ENCODE measurements at regions not wholly inside any gene's neighbourhood (a gene's known extent, or its start where the extent isn't known, plus 50 kb on each side); places are given as distances from the start of the nearest gene placed in this dataset.

- TF ChIP-seq CTCF (IDR thresholded peaks at IDR 0.05) (no peak), POLR2A (IDR thresholded peaks at IDR 0.05) (no peak)
These were observed 329.4 kb downstream of the HNRNPD start for GRCh38 chr4:82044141-82044993.
